ENCODE measurements at regions not wholly inside any gene's neighbourhood (a gene's known extent, or its start where the extent isn't known, plus 50 kb on each side); places are given as distances from the start of the nearest gene placed in this dataset.

DNA sequence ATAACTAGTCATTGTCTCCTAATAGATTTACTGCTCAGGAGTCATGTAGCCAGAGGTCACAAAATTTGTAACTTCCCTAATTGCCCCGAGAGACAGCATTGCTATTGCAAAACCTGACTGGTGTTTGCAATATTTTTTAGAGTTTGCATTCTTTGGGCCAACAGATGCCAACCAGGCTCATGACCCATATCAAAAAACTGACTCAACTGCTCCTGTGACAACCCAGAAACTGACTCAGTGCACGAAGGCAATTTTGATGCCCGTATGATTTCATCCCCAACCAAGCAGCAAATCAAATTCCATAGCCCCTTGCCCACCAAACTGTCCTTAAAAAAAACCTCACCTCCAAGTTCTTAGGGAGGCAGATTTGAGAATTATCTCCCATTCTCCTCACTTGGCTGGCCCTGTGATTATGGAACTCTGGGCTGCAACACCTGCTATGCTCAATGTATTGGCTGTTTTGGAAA is 951.3 kb downstream of the TSN start:
- FAIRE-seq (no peak), ATAC-seq (no peak), DNase-seq (ENCODE audit: extremely low read depth in 1 of 4, low spot score in 3 of 4) (no peak)
- H3K9me3 ChIP-seq (replicated peaks; ENCODE audit: control insufficient read depth, insufficient read depth, low read depth, low read length) = no peaks in the 10 kb centered on the region
- in situ Hi-C loops (cut with MboI) (no loop called here), intact Hi-C loops (cut with micrococcal nuclease) (no loop called here)
- 0% methylated on average over 3 of the region's 3 CpGs for WGBS (ENCODE audit: insufficient coverage, low coverage, missing lambda C conversion rate)
- H4K20me1 ChIP-seq (replicated peaks; ENCODE audit: control insufficient read depth, insufficient read depth, low read length) = no peaks in the 10 kb centered on the region
- no peak overlapping the region for H3K27ac ChIP-seq (ENCODE audit: extremely low read depth, low read depth, low read length)
- H3K4me2 ChIP-seq (ENCODE audit: insufficient read depth, low read length) = no peak overlapping the region
- no peak overlapping the region for H2AFZ ChIP-seq (ENCODE audit: low read depth, low read length)
- H3K4me1 ChIP-seq (replicated peaks in 1 of 2; ENCODE audit: control insufficient read depth in 2 of 2, insufficient read depth in 2 of 2, low read length in 2 of 2) = no peaks in the 10 kb centered on the region
- no peaks in the 10 kb centered on the region for H3K27me3 ChIP-seq (ENCODE audit: control insufficient read depth in 2 of 2, insufficient read depth in 2 of 2, low read length in 2 of 2)
- H3K79me2 ChIP-seq (ENCODE audit: control insufficient read depth, insufficient read depth, low read length) = no peaks in the 10 kb centered on the region
- no peaks in the 10 kb centered on the region for H3K36me3 ChIP-seq (ENCODE audit: control insufficient read depth, insufficient read depth, low read length)
- BruUV-seq (replicated peaks) = no TSS peak
- CTCF ChIA-PET (ENCODE audit: low intra/inter-chr PET ratio) = no interaction called here
- no peak for TF ChIP-seq NR2F6 (CRISPR knock-in tag; IDR thresholded peaks at IDR 0.05)
- no peaks in the 10 kb centered on the region for H3K9me1 ChIP-seq (ENCODE audit: control insufficient read depth, insufficient read depth, low read length)
- H3K4me3 ChIP-seq = no peak overlapping the region
- POLR2A ChIA-PET = no interaction called here
- no peak overlapping the region for H3K9ac ChIP-seq (ENCODE audit: insufficient read depth in 1 of 2, low read depth in 2 of 2, low read length in 2 of 2)

- 0% methylated on average over 1 of the region's 1 CpG for WGBS (ENCODE audit: insufficient coverage, low coverage, missing lambda C conversion rate)
- in situ Hi-C loops (cut with MboI) = no loop called here
- H3K4me1 ChIP-seq (replicated peaks in 1 of 2; ENCODE audit: control insufficient read depth in 2 of 2, insufficient read depth in 2 of 2, low read length in 2 of 2) = no peaks in the 10 kb centered on the region
- no peaks in the 10 kb centered on the region for H4K20me1 ChIP-seq (replicated peaks; ENCODE audit: control insufficient read depth, insufficient read depth, low read length)
- H3K9me1 ChIP-seq (ENCODE audit: control insufficient read depth, insufficient read depth, low read length) = no peaks in the 10 kb centered on the region
- no TSS peak for BruUV-seq (replicated peaks)
- no peaks in the 10 kb centered on the region for H3K27me3 ChIP-seq (ENCODE audit: control insufficient read depth in 2 of 2, insufficient read depth in 2 of 2, low read length in 2 of 2)
- H3K27ac ChIP-seq (ENCODE audit: extremely low read depth, low read depth, low read length) = no peak overlapping the region
- no peaks in the 10 kb centered on the region for H3K36me3 ChIP-seq (ENCODE audit: control insufficient read depth, insufficient read depth, low read length)
- FAIRE-seq (no peak), DNase-seq (ENCODE audit: extremely low read depth in 1 of 4, low spot score in 3 of 4) (no peak), ATAC-seq (no peak)
- H3K4me3 ChIP-seq = no peak overlapping the region
- H2AFZ ChIP-seq (ENCODE audit: low read depth, low read length) = no peak overlapping the region
- no peak overlapping the region for H3K9ac ChIP-seq (ENCODE audit: insufficient read depth in 1 of 2, low read depth in 2 of 2, low read length in 2 of 2)
- no peak overlapping the region for H3K4me2 ChIP-seq (ENCODE audit: insufficient read depth, low read length)
- no peaks in the 10 kb centered on the region; the same call in 1 of the 2 replicates for H3K9me3 ChIP-seq (replicated peaks; ENCODE audit: control insufficient read depth, insufficient read depth, low read depth, low read length)
- ChIA-PET CTCF (ENCODE audit: low intra/inter-chr PET ratio) (no interaction called here), POLR2A (no interaction called here)
- no peaks in the 10 kb centered on the region for H3K79me2 ChIP-seq (ENCODE audit: control insufficient read depth, insufficient read depth, low read length)
- intact Hi-C loops (cut with micrococcal nuclease) = no loop called here
- TF ChIP-seq ZNF644 (tag; IDR thresholded peaks at IDR 0.05; ENCODE audit: low read depth) (no peak), ZNF780A (CRISPR knock-in tag; IDR thresholded peaks at IDR 0.05) (no peak), STAG1 (CRISPR knock-in tag; IDR thresholded peaks at IDR 0.05; ENCODE audit: borderline replicate concordance) (no peak), RFX1 (IDR thresholded peaks at IDR 0.05) (no peak), POLR2A (conservative IDR thresholded peaks at IDR 0.05) (no peak), POLR3A (IDR thresholded peaks at IDR 0.05; ENCODE audit: borderline replicate concordance, extremely low read depth, insufficient read depth, insufficient read length) (no peak), MECOM (CRISPR knock-in tag; IDR thresholded peaks at IDR 0.05) (no peak), ARID3A (IDR thresholded peaks at IDR 0.05; ENCODE audit: borderline replicate concordance, low read depth, low read length) (no peak), MTA1 (IDR thresholded peaks at IDR 0.05; ENCODE audit: borderline replicate concordance) (no peak), ATF6 (CRISPR knock-in tag; IDR thresholded peaks at IDR 0.05) (no peak)
- TF ChIP-seq, protein P1, sequence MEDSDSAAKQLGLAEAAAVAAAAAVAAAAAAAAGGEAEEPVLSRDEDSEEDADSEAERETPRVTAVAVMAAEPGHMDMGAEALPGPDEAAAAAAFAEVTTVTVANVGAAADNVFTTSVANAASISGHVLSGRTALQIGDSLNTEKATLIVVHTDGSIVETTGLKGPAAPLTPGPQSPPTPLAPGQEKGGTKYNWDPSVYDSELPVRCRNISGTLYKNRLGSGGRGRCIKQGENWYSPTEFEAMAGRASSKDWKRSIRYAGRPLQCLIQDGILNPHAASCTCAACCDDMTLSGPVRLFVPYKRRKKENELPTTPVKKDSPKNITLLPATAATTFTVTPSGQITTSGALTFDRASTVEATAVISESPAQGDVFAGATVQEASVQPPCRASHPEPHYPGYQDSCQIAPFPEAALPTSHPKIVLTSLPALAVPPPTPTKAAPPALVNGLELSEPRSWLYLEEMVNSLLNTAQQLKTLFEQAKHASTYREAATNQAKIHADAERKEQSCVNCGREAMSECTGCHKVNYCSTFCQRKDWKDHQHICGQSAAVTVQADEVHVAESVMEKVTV (CRISPR knock-in tag; IDR thresholded peaks at IDR 0.05) = no peak
Measured at GRCh38 chr2:122707224-122707824, 951.9 kb downstream of the TSN start.
